H1 (cell line): ENCODE measurements at regions not wholly inside any gene's neighbourhood (a gene's known extent, or its start where the extent isn't known, plus 50 kb on each side); places are given as distances from the start of the nearest gene placed in this dataset.

Experiments used
- CHD7 ChIP-seq: fragments of 300-600 bp; sonication (generic); IDR thresholded peaks from 2 replicates; pipeline ENCODE4 v1.7.1; 2012; ENCODE audit warnings: low read length, moderate library complexity, mild to moderate bottlenecking, inconsistent platforms; ENCODE audit not compliant: insufficient replicate concordance
- SAP30 ChIP-seq: fragments of 300-600 bp; sonication (generic); IDR thresholded peaks from 2 replicates; pipeline ENCODE4 v1.7.1; 2012; ENCODE audit warnings: low read length, moderate library complexity, mild to moderate bottlenecking, inconsistent platforms; ENCODE audit not compliant: insufficient read depth, insufficient replicate concordance
- SP4 ChIP-seq: IDR thresholded peaks from 2 replicates; pipeline ENCODE4 v1.6.1; 2012; ENCODE audit warnings: low read length, inconsistent platforms

GRCh38 chr16:77062878-77063675 is 127.9 kb upstream of the MON1B start (continued):
- TF ChIP-seq CHD7: no peak
- TF ChIP-seq SAP30: no peak
- TF ChIP-seq SP4: no peak
- TF ChIP-seq, all 59 proteins: peak for 0
